B cell (primary cell): ENCODE measurements at regions not wholly inside any gene's neighbourhood (a gene's known extent, or its start where the extent isn't known, plus 50 kb on each side); places are given as distances from the start of the nearest gene placed in this dataset.

Experiments
- ATAC-seq: fragments of 200-7000 bp; cut with Tn5 transposase; one replicate; pipeline ENCODE4 v1.10.0; 2021; ENCODE audit warnings: low read depth, mild to moderate bottlenecking, moderate number of reproducible peaks, moderate library complexity
- CTCF ChIA-PET: fragments of 350-600 bp; sonication (Branson Sonifier 250); formaldehyde crosslinking; loops from one replicate; lab custom pipeline; 2021; ENCODE audit warnings: antibody characterized with exemption, inconsistent platforms; lab: Charles Lee
- POLR2A ChIA-PET: fragments of 350-600 bp; sonication (Branson Sonifier 250); formaldehyde crosslinking; loops from one replicate; lab custom pipeline; 2021; ENCODE audit warnings: antibody characterized with exemption; lab: Charles Lee
- DNase-seq: peaks from one replicate; pipeline ENCODE4 v3.0.0; 2013
- H2AFZ ChIP-seq: 2 replicates; pipeline ENCODE4 v1.6.1; 2012; ENCODE audit warnings: mild to moderate bottlenecking, low read depth, low read length; ENCODE audit not compliant: insufficient read depth, poor library complexity, severe bottlenecking
- H3K27ac ChIP-seq, 2 donors: 1 replicate in 1 of 2; 2 replicates in 1 of 2; pipeline ENCODE4 v1.5.1; 2012 to 2013; ENCODE audit warnings: low read length in 2 of 2, mild to moderate bottlenecking in 2 of 2, moderate library complexity in 1 of 2
- H3K27me3 ChIP-seq, 4 experiments: fragments of 200-600 bp in 1 of 4; sonication (generic) in 1 of 4; replicated peaks in 1 of 4; 1 replicate in 2 of 4; 2 replicates in 2 of 4; pipeline versions ENCODE4 v1.6.1 to v1.7.0; 2013 to 2016; ENCODE audit warnings: low read length in 3 of 4, mild to moderate bottlenecking in 2 of 4, mixed read lengths in 1 of 4, moderate library complexity in 1 of 4; ENCODE audit not compliant: insufficient read depth in 4 of 4, control insufficient read depth in 3 of 4; ENCODE audit errors: control extremely low read depth in 1 of 4
- H3K36me3 ChIP-seq, 2 experiments: replicated peaks in 1 of 2; 1 replicate in 1 of 2; 2 replicates in 1 of 2; pipeline versions ENCODE4 v1.6.1 to v1.7.1; 2013; ENCODE audit warnings: low read length in 1 of 2; ENCODE audit not compliant: insufficient read depth in 2 of 2, control insufficient read depth in 1 of 2; ENCODE audit errors: control extremely low read depth in 1 of 2, extremely low read depth in 1 of 2
- H3K4me1 ChIP-seq, 2 donors: fragments of 200-600 bp in 1 of 2; sonication (generic) in 1 of 2; 1 replicate in 1 of 2; 2 replicates in 1 of 2; pipeline versions ENCODE4 v1.5.1 to v1.6.1; 2013 to 2017; ENCODE audit warnings: low read length in 2 of 2; ENCODE audit not compliant: control insufficient read depth in 2 of 2, insufficient read depth in 2 of 2
- H3K4me2 ChIP-seq: replicated peaks from 2 replicates; pipeline ENCODE3; 2012; ENCODE audit warnings: mild to moderate bottlenecking, low read depth, low read length; ENCODE audit not compliant: poor library complexity, severe bottlenecking
- H3K4me3 ChIP-seq, 5 experiments: fragments of 200-600 bp in 1 of 5; sonication (generic) in 1 of 5; 1 replicate in 3 of 5; 2 replicates in 2 of 5; pipeline versions ENCODE4 v1.5.1 to v1.7.0; 2011 to 2016; ENCODE audit warnings: low read length in 4 of 5, mild to moderate bottlenecking in 4 of 5, low read depth in 2 of 5, control low read depth in 1 of 5, moderate library complexity in 1 of 5; ENCODE audit not compliant: insufficient read depth in 1 of 5; ENCODE audit errors: control extremely low read depth in 1 of 5, extremely low read depth in 1 of 5
- H3K79me2 ChIP-seq: fragments of 200-600 bp; sonication (generic); one replicate; pipeline ENCODE4 v1.6.0; 2016; ENCODE audit warnings: low read length; ENCODE audit not compliant: control insufficient read depth, insufficient read depth
- H3K9ac ChIP-seq: fragments of 200-600 bp; sonication (generic); 2 replicates; pipeline ENCODE4 v1.6.1; 2017; ENCODE audit warnings: mild to moderate bottlenecking, low read length, moderate library complexity
- H3K9me3 ChIP-seq, 3 donors: one replicate each; pipeline versions ENCODE4 v1.6.1 to v1.7.1; 2013; ENCODE audit warnings: low read length in 2 of 3; ENCODE audit not compliant: control insufficient read depth in 2 of 3, insufficient read depth in 1 of 3; ENCODE audit errors: control extremely low read depth in 1 of 3
- H4K20me1 ChIP-seq: 2 replicates; pipeline ENCODE4 v1.6.0; 2012; ENCODE audit warnings: mild to moderate bottlenecking, low read length; ENCODE audit not compliant: insufficient read depth, control insufficient read depth, poor library complexity, severe bottlenecking
- H3K27ac Mint-ChIP-seq: one replicate; pipeline ENCODE4 v1.8.0; 2021; ENCODE audit warnings: mixed read lengths
- H3K27me3 Mint-ChIP-seq: one replicate; pipeline ENCODE4 v1.8.0; 2021; ENCODE audit warnings: mixed read lengths
- H3K4me1 Mint-ChIP-seq: one replicate; pipeline ENCODE4 v1.8.0; 2021; ENCODE audit warnings: mixed read lengths
- H3K4me3 Mint-ChIP-seq: one replicate; pipeline ENCODE4 v1.8.0; 2021; ENCODE audit warnings: mixed read lengths
- H3K9me3 Mint-ChIP-seq: one replicate; pipeline ENCODE4 v1.8.0; 2022; ENCODE audit warnings: mixed read lengths; ENCODE audit not compliant: insufficient read depth
- EZH2 ChIP-seq: IDR thresholded peaks from 2 replicates; pipeline ENCODE4 v1.6.1; 2012; ENCODE audit warnings: borderline replicate concordance, low read depth, mild to moderate bottlenecking, moderate library complexity, low read length; ENCODE audit not compliant: insufficient read depth, poor library complexity, severe bottlenecking
- WGBS: methylation state at CpG from one replicate; pipeline ENCODE4 v1.1.5; 2013; ENCODE audit warnings: missing lambda C conversion rate; ENCODE audit not compliant: insufficient coverage; 5-methylcytosine and 5-hydroxymethylcytosine counted together
- intact Hi-C: fragments of 100-400 bp; cut with micrococcal nuclease; formaldehyde crosslinking; loops from one replicate; pipeline ENCODE4 v1.10.0; 2022
- TF ChIP-seq, protein P1 (sequence below): fragments of 200-600 bp; IDR thresholded peaks from one replicate; pipeline ENCODE4 v1.8.0; 2022; ENCODE audit warnings: antibody characterized with exemption, mild to moderate bottlenecking

DNA sequence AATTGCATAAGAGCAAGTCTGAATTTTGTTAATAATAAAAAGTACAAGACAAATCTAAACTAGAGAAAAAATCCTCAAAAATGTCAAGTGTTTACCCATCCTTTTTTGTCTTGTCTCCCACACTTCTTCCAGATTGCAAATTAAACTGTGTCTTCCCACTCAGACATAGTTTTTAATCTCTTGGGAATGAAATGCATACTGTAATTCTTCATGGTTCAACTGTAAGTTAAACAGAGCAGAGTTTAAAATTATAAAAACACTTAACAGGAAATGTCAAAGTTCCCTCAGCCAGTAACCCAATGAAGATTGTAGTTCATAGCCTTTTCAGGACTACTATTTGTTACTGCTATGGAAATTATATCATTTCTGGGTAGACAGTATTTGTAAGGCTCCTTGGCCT is 171.8 kb downstream of the UBE2E3 start:
- Mint-ChIP-seq H3K27me3 (peaks cover 4% of the 10 kb centered on the region), H3K9me3 (peaks cover 2% of the 10 kb centered on the region), H3K4me3 (no peak overlapping the region), H3K4me1 (peaks cover 6% of the 10 kb centered on the region), H3K27ac (no peak overlapping the region)
- no peak overlapping the region for H3K27ac ChIP-seq
- ChIA-PET POLR2A (no interaction called here), CTCF (interaction anchor here (1.1 to 1.2 kb wide), 2 partner anchors 10 to 27 kb away, joined by 3 read pairs; no protein-coding TSS in a partner anchor)
- ATAC-seq: no peak
- no peak overlapping the region for H3K4me2 ChIP-seq
- H2AFZ ChIP-seq: no peak overlapping the region
- no peaks in the 10 kb centered on the region for H3K79me2 ChIP-seq
- no peak for DNase-seq
- no peak for TF ChIP-seq EZH2
- TF ChIP-seq, protein P1, sequence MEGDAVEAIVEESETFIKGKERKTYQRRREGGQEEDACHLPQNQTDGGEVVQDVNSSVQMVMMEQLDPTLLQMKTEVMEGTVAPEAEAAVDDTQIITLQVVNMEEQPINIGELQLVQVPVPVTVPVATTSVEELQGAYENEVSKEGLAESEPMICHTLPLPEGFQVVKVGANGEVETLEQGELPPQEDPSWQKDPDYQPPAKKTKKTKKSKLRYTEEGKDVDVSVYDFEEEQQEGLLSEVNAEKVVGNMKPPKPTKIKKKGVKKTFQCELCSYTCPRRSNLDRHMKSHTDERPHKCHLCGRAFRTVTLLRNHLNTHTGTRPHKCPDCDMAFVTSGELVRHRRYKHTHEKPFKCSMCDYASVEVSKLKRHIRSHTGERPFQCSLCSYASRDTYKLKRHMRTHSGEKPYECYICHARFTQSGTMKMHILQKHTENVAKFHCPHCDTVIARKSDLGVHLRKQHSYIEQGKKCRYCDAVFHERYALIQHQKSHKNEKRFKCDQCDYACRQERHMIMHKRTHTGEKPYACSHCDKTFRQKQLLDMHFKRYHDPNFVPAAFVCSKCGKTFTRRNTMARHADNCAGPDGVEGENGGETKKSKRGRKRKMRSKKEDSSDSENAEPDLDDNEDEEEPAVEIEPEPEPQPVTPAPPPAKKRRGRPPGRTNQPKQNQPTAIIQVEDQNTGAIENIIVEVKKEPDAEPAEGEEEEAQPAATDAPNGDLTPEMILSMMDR: no peak
- no peaks in the 10 kb centered on the region for H3K4me1 ChIP-seq
- H3K9me3 ChIP-seq: peaks cover 0 to 9% (median 1%) of the 10 kb centered on the region in 3 donors
- H4K20me1 ChIP-seq: no peaks in the 10 kb centered on the region
- no peaks in the 10 kb centered on the region for H3K27me3 ChIP-seq
- no peaks in the 10 kb centered on the region for H3K36me3 ChIP-seq
- H3K4me3 ChIP-seq: no peak overlapping the region
- intact Hi-C loops: no loop called here
- no peak overlapping the region for H3K9ac ChIP-seq

- ChIA-PET CTCF (interaction anchor here (1.0 to 1.2 kb wide), 3 partner anchors 9 to 314 kb away, joined by 3 to 4 read pairs (median 3); no protein-coding TSS in a partner anchor), POLR2A (no interaction called here)
- TF ChIP-seq, protein P1: no peak
- TF ChIP-seq EZH2: no peak
- Mint-ChIP-seq H3K27ac (no peak overlapping the region), H3K4me3 (no peak overlapping the region), H3K4me1 (peaks cover 6% of the 10 kb centered on the region), H3K9me3 (peaks cover 2% of the 10 kb centered on the region), H3K27me3 (peaks cover 4% of the 10 kb centered on the region)
- no peaks in the 10 kb centered on the region for H3K27me3 ChIP-seq
- no peak overlapping the region for H2AFZ ChIP-seq
- no peaks in the 10 kb centered on the region for H3K4me1 ChIP-seq
- no peak for DNase-seq
- H3K27ac ChIP-seq: no peak overlapping the region
- H3K9ac ChIP-seq: no peak overlapping the region
- no peaks in the 10 kb centered on the region for H4K20me1 ChIP-seq
- H3K9me3 ChIP-seq: peaks cover 0 to 9% (median 3%) of the 10 kb centered on the region in 3 donors
- no peak overlapping the region for H3K4me3 ChIP-seq
- ATAC-seq: no peak
- no peaks in the 10 kb centered on the region for H3K79me2 ChIP-seq
- H3K36me3 ChIP-seq: no peaks in the 10 kb centered on the region
- no CpG with 5 or more reads among the region's 2 CpGs for WGBS
- intact Hi-C loops: no loop called here
- H3K4me2 ChIP-seq: no peak overlapping the region
Measured at GRCh38 chr2:181152701-181153100, 172.3 kb downstream of the UBE2E3 start.
